HCT116 (cell line): ENCODE measurements at regions not wholly inside any gene's neighbourhood (a gene's known extent, or its start where the extent isn't known, plus 50 kb on each side); places are given as distances from the start of the nearest gene placed in this dataset.

ENCODE experiments used
- ATAC-seq: fragments of 200-7000 bp; cut with Tn5 transposase; 2 replicates; pipeline ENCODE4 v1.9.1; 2020; ENCODE audit warnings: mild to moderate bottlenecking, moderate library complexity
- BruUV-seq: library from RNA; stranded (reverse); fragments of 400-500 nt; replicated peaks from 2 replicates; lab custom pipeline; 2021; lab: Mats Ljungman, UMichigan
- CTCF ChIA-PET: fragments of 300-600 bp; sonication (Branson Sonifier 250); formaldehyde crosslinking; loops from one replicate; lab custom pipeline; 2021; ENCODE audit warnings: antibody characterized with exemption; lab: Charles Lee
- POLR2A ChIA-PET: fragments of 300-600, 350-600 bp; sonication (Branson Sonifier 250); formaldehyde crosslinking; loops from one replicate; lab custom pipeline; 2021; ENCODE audit warnings: antibody characterized with exemption; lab: Charles Lee
- RAD21 ChIA-PET, 2 experiments: fragments of 300-600 bp; sonication (Branson Sonifier 250); formaldehyde crosslinking; loops; one replicate each; lab custom pipeline; 2023; ENCODE audit warnings: low total read pairs in 2 of 2; ENCODE audit not compliant: uncharacterized antibody in 2 of 2, unreplicated experiment in 2 of 2, low non-redundant PET in 1 of 2; lab: Charles Lee
- DNase-seq: peaks from one replicate; pipeline ENCODE4 v3.0.0-alpha.2; 2010; ENCODE audit warnings: low read depth, low spot score
- H2AFZ ChIP-seq: fragments of 200-600 bp; shearing (Covaris generic), sonication (generic); 2 replicates; pipeline ENCODE4 v1.6.1; 2017; ENCODE audit warnings: low read depth, mixed run types, mixed read lengths, antibody characterized with exemption, low read length; ENCODE audit not compliant: poor library complexity, severe bottlenecking
- H3K27ac ChIP-seq: 2 replicates; pipeline ENCODE4 v1.5.1; 2012; ENCODE audit warnings: low read depth, low read length
- H3K27me3 ChIP-seq: fragments of 200-600 bp; sonication (generic); 2 replicates; pipeline ENCODE4 v1.6.1; 2016; ENCODE audit warnings: mixed run types, low read length, mixed read lengths; ENCODE audit not compliant: insufficient read depth
- H3K36me3 ChIP-seq, 2 experiments: fragments of 200-500 bp in 1 of 2; fragments of 200-600 bp in 1 of 2; sonication (Bioruptor generic) in 1 of 2; sonication (generic) in 1 of 2; 2 replicates each; pipeline versions ENCODE4 v1.5.1 to v1.6.1; 2014 to 2016; ENCODE audit warnings: low read length in 2 of 2, inconsistent platforms in 1 of 2, mixed read lengths in 1 of 2, mixed run types in 1 of 2; ENCODE audit not compliant: insufficient read depth in 2 of 2, control insufficient read depth in 1 of 2
- H3K4me1 ChIP-seq, 2 experiments: fragments of 200-600 bp in 1 of 2; sonication (generic) in 1 of 2; 2 replicates each; pipeline versions ENCODE4 v1.5.1 to v1.6.1; 2012 to 2017; ENCODE audit warnings: low read length in 2 of 2, inconsistent platforms in 1 of 2, mild to moderate bottlenecking in 1 of 2, mixed read lengths in 1 of 2, mixed run types in 1 of 2, moderate library complexity in 1 of 2; ENCODE audit not compliant: insufficient read depth in 2 of 2, control insufficient read depth in 1 of 2
- H3K4me2 ChIP-seq: fragments of 200-600 bp; sonication (generic); 2 replicates; pipeline ENCODE4 v1.6.1; 2017; ENCODE audit warnings: mixed run types, low read length, mixed read lengths
- H3K4me3 ChIP-seq, 2 experiments: fragments of 200-600 bp in 1 of 2; sonication (generic) in 1 of 2; replicated peaks in 1 of 2; 2 replicates each; pipeline ENCODE4 v1.5.1; 2011 to 2016; ENCODE audit warnings: low read length in 2 of 2, control low read depth in 1 of 2, low read depth in 1 of 2, mild to moderate bottlenecking in 1 of 2, mixed read lengths in 1 of 2, mixed run types in 1 of 2
- H3K79me2 ChIP-seq: fragments of 200-600 bp; sonication (generic); 2 replicates; pipeline ENCODE4 v1.6.1; 2017; ENCODE audit warnings: mild to moderate bottlenecking, mixed run types, low read length, moderate library complexity, mixed read lengths; ENCODE audit not compliant: insufficient read depth
- H3K9ac ChIP-seq: fragments of 200-600 bp; sonication (generic); 2 replicates; pipeline ENCODE4 v1.6.1; 2016; ENCODE audit warnings: low read length, mixed read lengths
- H3K9me2 ChIP-seq: fragments of 200-600 bp; sonication (generic), shearing (Covaris generic); 2 replicates; pipeline ENCODE4 v1.6.1; 2017; ENCODE audit warnings: mixed run types, mild to moderate bottlenecking, moderate library complexity; ENCODE audit not compliant: insufficient read depth
- H3K9me3 ChIP-seq, 2 experiments: fragments of 200-500 bp in 1 of 2; fragments of 200-600 bp in 1 of 2; sonication (Bioruptor generic) in 1 of 2; sonication (generic) in 1 of 2; 2 replicates each; pipeline ENCODE4 v1.6.1; 2014 to 2017; ENCODE audit warnings: low read length in 2 of 2, mixed read lengths in 2 of 2, inconsistent platforms in 1 of 2, low read depth in 1 of 2, mild to moderate bottlenecking in 1 of 2, mixed run types in 1 of 2, moderate library complexity in 1 of 2; ENCODE audit not compliant: control insufficient read depth in 1 of 2, insufficient read depth in 1 of 2
- H4K20me1 ChIP-seq: fragments of 200-600 bp; sonication (generic), shearing (Covaris generic); 2 replicates; pipeline ENCODE4 v1.6.1; 2017; ENCODE audit warnings: mixed run types, mild to moderate bottlenecking, moderate library complexity; ENCODE audit not compliant: insufficient read depth
- CTCF ChIP-seq, 3 experiments: fragments of 200-600 bp in 1 of 3; sonication (generic) in 1 of 3; IDR thresholded peaks in 2 of 3; conservative IDR thresholded peaks in 1 of 3; 2 replicates each; pipeline ENCODE4 v1.5.1; 2012 to 2017; ENCODE audit warnings: low read depth in 2 of 3, low read length in 2 of 3, antibody characterized with exemption in 1 of 3, borderline replicate concordance in 1 of 3, control low read depth in 1 of 3, mild to moderate bottlenecking in 1 of 3, mixed read lengths in 1 of 3, mixed run types in 1 of 3, moderate library complexity in 1 of 3; ENCODE audit not compliant: insufficient read depth in 1 of 3
- ELF1 ChIP-seq: IDR thresholded peaks from 2 replicates; pipeline ENCODE4 v1.6.1; 2012; ENCODE audit warnings: low read depth, borderline replicate concordance
- POLR2A ChIP-seq: IDR thresholded peaks from 2 replicates; pipeline ENCODE4 v1.7.0; 2011; ENCODE audit warnings: borderline replicate concordance; ENCODE audit not compliant: insufficient read depth, insufficient read length; ENCODE audit errors: extremely low read depth
- POLR2AphosphoS5 ChIP-seq: IDR thresholded peaks from 2 replicates; pipeline ENCODE4 v1.6.1; 2011; ENCODE audit warnings: mild to moderate bottlenecking, low read depth, low read length, moderate library complexity
- SIN3A ChIP-seq: IDR thresholded peaks from 2 replicates; pipeline ENCODE4 v1.6.1; 2012; ENCODE audit warnings: low read depth
- SP1 ChIP-seq: IDR thresholded peaks from 2 replicates; pipeline ENCODE4 v1.6.1; 2012; ENCODE audit warnings: low read depth
- TCF7L2 ChIP-seq: IDR thresholded peaks from 2 replicates; pipeline ENCODE4 v1.7.0; 2011; ENCODE audit warnings: borderline replicate concordance, inconsistent platforms; ENCODE audit not compliant: insufficient read depth, insufficient read length; ENCODE audit errors: extremely low read depth
- YY1 ChIP-seq: IDR thresholded peaks from 2 replicates; pipeline ENCODE4 v1.6.1; 2011; ENCODE audit warnings: low read length, low read depth, moderate library complexity, mild to moderate bottlenecking; ENCODE audit not compliant: insufficient replicate concordance; ENCODE audit errors: extremely low read depth
- ZFX ChIP-seq: fragments of 450-650 bp; IDR thresholded peaks from 2 replicates; pipeline ENCODE4 v1.6.1; 2017
- intact Hi-C: fragments of 100-400 bp; cut with micrococcal nuclease; formaldehyde crosslinking; loops from 2 replicates; pipeline ENCODE4 v1.10.0; 2022
- TF ChIP-seq, protein P1 (sequence below): IDR thresholded peaks from 2 replicates; pipeline ENCODE4 v1.6.1; 2012; ENCODE audit warnings: low read depth
- TF ChIP-seq, protein P2 (sequence below): IDR thresholded peaks from 2 replicates; pipeline ENCODE4 v1.6.1; 2011; ENCODE audit warnings: mild to moderate bottlenecking, low read length, moderate library complexity; ENCODE audit not compliant: insufficient replicate concordance; ENCODE audit errors: extremely low read depth
- TF ChIP-seq, protein P3 (sequence below): IDR thresholded peaks from 2 replicates; pipeline ENCODE4 v1.6.1; 2012

GRCh38 chr14:87229131-87229530, 763.9 kb downstream of the GALC start:
- H4K20me1 ChIP-seq: no peaks in the 10 kb centered on the region
- TF ChIP-seq ZFX (no peak), POLR2A (no peak), SP1 (no peak)
- no peak for ATAC-seq
- intact Hi-C loops: no loop called here
- no peaks in the 10 kb centered on the region for H3K36me3 ChIP-seq
- no peaks in the 10 kb centered on the region for H3K79me2 ChIP-seq
- ChIA-PET CTCF (no interaction called here), RAD21 (no interaction called here), POLR2A (no interaction called here)
- H3K27ac ChIP-seq: no peak overlapping the region
- H3K4me1 ChIP-seq: no peaks in the 10 kb centered on the region
- H3K9me3 ChIP-seq: peaks cover 4 to 14% of the 10 kb centered on the region in 2 experiments; a peak in 2 of 4 replicates
- H3K9ac ChIP-seq: no peak overlapping the region
- H2AFZ ChIP-seq: no peak overlapping the region
- no peaks in the 10 kb centered on the region for H3K27me3 ChIP-seq
- H3K4me3 ChIP-seq: no peak overlapping the region
- no peaks in the 10 kb centered on the region for H3K9me2 ChIP-seq
- BruUV-seq: no TSS peak
- H3K4me2 ChIP-seq: no peak overlapping the region
- DNase-seq: no peak

DNA sequence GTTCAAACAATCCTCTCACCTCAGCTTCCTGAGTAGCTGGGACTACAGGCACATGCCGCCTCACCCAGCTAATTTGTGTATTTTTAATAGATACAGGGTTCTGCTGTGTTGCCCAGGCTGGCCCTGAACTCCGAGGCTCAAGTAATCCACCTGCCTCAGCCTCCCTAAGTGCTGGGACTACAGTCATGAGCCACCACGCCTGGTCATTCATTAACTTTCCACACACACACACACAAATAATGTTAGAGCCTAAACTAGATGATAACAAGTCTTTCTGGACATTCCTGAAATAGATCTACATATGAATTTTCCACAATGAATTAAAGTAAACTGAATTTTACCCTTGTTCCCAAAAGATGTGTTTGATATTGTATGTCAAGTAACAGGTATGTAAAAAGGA, 776.0 kb downstream of the GALC start:
- no peak overlapping the region for H2AFZ ChIP-seq
- no peaks in the 10 kb centered on the region for H3K4me1 ChIP-seq
- no peak overlapping the region for H3K4me3 ChIP-seq
- H3K27me3 ChIP-seq: no peaks in the 10 kb centered on the region
- peaks cover 4 to 23% of the 10 kb centered on the region in 2 experiments; a peak in 3 of 4 replicates for H3K9me3 ChIP-seq
- H4K20me1 ChIP-seq: no peaks in the 10 kb centered on the region
- DNase-seq: no peak
- ChIA-PET RAD21 (no interaction called here), CTCF (no interaction called here), POLR2A (no interaction called here)
- no peak overlapping the region for H3K4me2 ChIP-seq
- H3K79me2 ChIP-seq: no peaks in the 10 kb centered on the region
- H3K36me3 ChIP-seq: no peaks in the 10 kb centered on the region
- ATAC-seq: no peak
- H3K9ac ChIP-seq: no peak overlapping the region
- no peaks in the 10 kb centered on the region for H3K9me2 ChIP-seq
- no TSS peak for BruUV-seq
- intact Hi-C loops: no loop called here
- H3K27ac ChIP-seq: no peak overlapping the region
- no peak for TF ChIP-seq CTCF (IDR thresholded peaks at IDR 0.05 in 2 of 3, conservative IDR thresholded peaks at IDR 0.05 in 1 of 3; ENCODE audit: borderline replicate concordance in 1 of 3, insufficient read depth in 1 of 3, low read depth in 2 of 3, low read length in 2 of 3)
- TF ChIP-seq POLR2A: no peak
- TF ChIP-seq ELF1: no peak
- no peak for TF ChIP-seq POLR2AphosphoS5
- TF ChIP-seq, protein P1, sequence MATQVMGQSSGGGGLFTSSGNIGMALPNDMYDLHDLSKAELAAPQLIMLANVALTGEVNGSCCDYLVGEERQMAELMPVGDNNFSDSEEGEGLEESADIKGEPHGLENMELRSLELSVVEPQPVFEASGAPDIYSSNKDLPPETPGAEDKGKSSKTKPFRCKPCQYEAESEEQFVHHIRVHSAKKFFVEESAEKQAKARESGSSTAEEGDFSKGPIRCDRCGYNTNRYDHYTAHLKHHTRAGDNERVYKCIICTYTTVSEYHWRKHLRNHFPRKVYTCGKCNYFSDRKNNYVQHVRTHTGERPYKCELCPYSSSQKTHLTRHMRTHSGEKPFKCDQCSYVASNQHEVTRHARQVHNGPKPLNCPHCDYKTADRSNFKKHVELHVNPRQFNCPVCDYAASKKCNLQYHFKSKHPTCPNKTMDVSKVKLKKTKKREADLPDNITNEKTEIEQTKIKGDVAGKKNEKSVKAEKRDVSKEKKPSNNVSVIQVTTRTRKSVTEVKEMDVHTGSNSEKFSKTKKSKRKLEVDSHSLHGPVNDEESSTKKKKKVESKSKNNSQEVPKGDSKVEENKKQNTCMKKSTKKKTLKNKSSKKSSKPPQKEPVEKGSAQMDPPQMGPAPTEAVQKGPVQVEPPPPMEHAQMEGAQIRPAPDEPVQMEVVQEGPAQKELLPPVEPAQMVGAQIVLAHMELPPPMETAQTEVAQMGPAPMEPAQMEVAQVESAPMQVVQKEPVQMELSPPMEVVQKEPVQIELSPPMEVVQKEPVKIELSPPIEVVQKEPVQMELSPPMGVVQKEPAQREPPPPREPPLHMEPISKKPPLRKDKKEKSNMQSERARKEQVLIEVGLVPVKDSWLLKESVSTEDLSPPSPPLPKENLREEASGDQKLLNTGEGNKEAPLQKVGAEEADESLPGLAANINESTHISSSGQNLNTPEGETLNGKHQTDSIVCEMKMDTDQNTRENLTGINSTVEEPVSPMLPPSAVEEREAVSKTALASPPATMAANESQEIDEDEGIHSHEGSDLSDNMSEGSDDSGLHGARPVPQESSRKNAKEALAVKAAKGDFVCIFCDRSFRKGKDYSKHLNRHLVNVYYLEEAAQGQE: no peak
- TF ChIP-seq, protein P2, sequence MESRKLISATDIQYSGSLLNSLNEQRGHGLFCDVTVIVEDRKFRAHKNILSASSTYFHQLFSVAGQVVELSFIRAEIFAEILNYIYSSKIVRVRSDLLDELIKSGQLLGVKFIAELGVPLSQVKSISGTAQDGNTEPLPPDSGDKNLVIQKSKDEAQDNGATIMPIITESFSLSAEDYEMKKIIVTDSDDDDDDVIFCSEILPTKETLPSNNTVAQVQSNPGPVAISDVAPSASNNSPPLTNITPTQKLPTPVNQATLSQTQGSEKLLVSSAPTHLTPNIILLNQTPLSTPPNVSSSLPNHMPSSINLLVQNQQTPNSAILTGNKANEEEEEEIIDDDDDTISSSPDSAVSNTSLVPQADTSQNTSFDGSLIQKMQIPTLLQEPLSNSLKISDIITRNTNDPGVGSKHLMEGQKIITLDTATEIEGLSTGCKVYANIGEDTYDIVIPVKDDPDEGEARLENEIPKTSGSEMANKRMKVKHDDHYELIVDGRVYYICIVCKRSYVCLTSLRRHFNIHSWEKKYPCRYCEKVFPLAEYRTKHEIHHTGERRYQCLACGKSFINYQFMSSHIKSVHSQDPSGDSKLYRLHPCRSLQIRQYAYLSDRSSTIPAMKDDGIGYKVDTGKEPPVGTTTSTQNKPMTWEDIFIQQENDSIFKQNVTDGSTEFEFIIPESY: no peak
- TF ChIP-seq TCF7L2: no peak
- TF ChIP-seq, protein P3, sequence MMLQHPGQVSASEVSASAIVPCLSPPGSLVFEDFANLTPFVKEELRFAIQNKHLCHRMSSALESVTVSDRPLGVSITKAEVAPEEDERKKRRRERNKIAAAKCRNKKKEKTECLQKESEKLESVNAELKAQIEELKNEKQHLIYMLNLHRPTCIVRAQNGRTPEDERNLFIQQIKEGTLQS: no peak
- no peak for TF ChIP-seq SIN3A
- TF ChIP-seq YY1: no peak
- TF ChIP-seq ZFX: no peak
